ENCODE measurements at regions not wholly inside any gene's neighbourhood (a gene's known extent, or its start where the extent isn't known, plus 50 kb on each side); places are given as distances from the start of the nearest gene placed in this dataset.
A peak's percentile ranks its signal among the peaks of the same experiment; 100 is the strongest.

GRCh38 chr6:122154155-122154554 lies 245.3 kb upstream of the HSF2 start:
- H3K4ac ChIP-seq (ENCODE audit: low read depth, low read length): no peak overlapping the region
- H3T11ph ChIP-seq (ENCODE audit: low read length): no peak overlapping the region
- no peak overlapping the region; a peak in 2 of 5 replicates for H3K4me3 Mint-ChIP-seq
- no peak overlapping the region for H2BK20ac ChIP-seq (ENCODE audit: low read depth, low read length, poor library complexity, severe bottlenecking)
- no peak overlapping the region for H2BK15ac ChIP-seq (ENCODE audit: low read depth, low read length)
- peaks cover 3% of the 10 kb centered on the region; the same call in 1 of the 2 replicates for H3K4me1 ChIP-seq (ENCODE audit: insufficient read depth, low read length)
- no peaks in the 10 kb centered on the region for H3K79me1 ChIP-seq (ENCODE audit: insufficient read depth, low read depth, low read length, poor library complexity, severe bottlenecking)
- H3K27me3 Mint-ChIP-seq (ENCODE audit: low read depth): no peaks in the 10 kb centered on the region
- no peaks in the 10 kb centered on the region for H3K79me2 ChIP-seq (ENCODE audit: insufficient read depth, low read length)
- no peak overlapping the region for H3K14ac ChIP-seq (ENCODE audit: insufficient read depth, low read length)
- no peak for TF ChIP-seq CTCF (conservative IDR thresholded peaks at IDR 0.05)
- no peak overlapping the region for H4K5ac ChIP-seq (ENCODE audit: insufficient read length, low read depth, low read length)
- H2BK120ac ChIP-seq (ENCODE audit: low read depth, low read length, poor library complexity, severe bottlenecking): no peak overlapping the region
- no peaks in the 10 kb centered on the region for H3K23me2 ChIP-seq (ENCODE audit: insufficient read length, low read depth, low read length, poor library complexity, severe bottlenecking)
- no CpG with 5 or more reads among the region's 1 CpG for WGBS (ENCODE audit: extremely low coverage, insufficient read length, low lambda C conversion rate)
- H2BK12ac ChIP-seq (ENCODE audit: insufficient read length, low read depth, low read length): no peak overlapping the region
- H2AK5ac ChIP-seq (ENCODE audit: insufficient read length, low read length): no peak overlapping the region
- no peak overlapping the region for H4K91ac ChIP-seq (ENCODE audit: insufficient read length, low read depth, low read length)
- no peak overlapping the region for H2BK5ac ChIP-seq (ENCODE audit: insufficient read length, low read length)
- peaks cover 18 to 19% of the 10 kb centered on the region in 2 experiments for H3K4me1 Mint-ChIP-seq
- no peak overlapping the region for H2AFZ ChIP-seq (ENCODE audit: low read length)
- no peak overlapping the region for H3K4me2 ChIP-seq (ENCODE audit: insufficient read depth, insufficient read length, low read length)
- no peak for DNase-seq
- no peaks in the 10 kb centered on the region for H4K20me1 ChIP-seq (ENCODE audit: control insufficient read depth, insufficient read depth, insufficient read length)
- no peaks in the 10 kb centered on the region for H3K27me3 ChIP-seq (ENCODE audit: insufficient read depth, low read length)
- H3K27ac ChIP-seq (ENCODE audit: insufficient read length, low read depth, low read length): no peak overlapping the region
- no peak overlapping the region for H3K9ac ChIP-seq (ENCODE audit: extremely low read depth, insufficient read length, low read length)
- H4K8ac ChIP-seq (replicated peaks; ENCODE audit: insufficient read length, low read depth, low read length): no peak overlapping the region
- no peak overlapping the region for H3K23ac ChIP-seq (ENCODE audit: insufficient read length, low read depth, low read length)
- H3K27ac Mint-ChIP-seq: peak overlapping the region in 2 of 3 experiments; percentile 37 to 62; a peak in 2 of 7 replicates
- no peaks in the 10 kb centered on the region for H3K36me3 Mint-ChIP-seq (ENCODE audit: insufficient read depth in 1 of 3, low read depth in 3 of 3)
- H3K18ac ChIP-seq (ENCODE audit: insufficient read length, low read depth, low read length): no peak overlapping the region
- no peaks in the 10 kb centered on the region for H3K9me3 Mint-ChIP-seq
- no peaks in the 10 kb centered on the region for H3K9me3 ChIP-seq (ENCODE audit: control insufficient read depth, low read depth, low read length)
- no peak overlapping the region for H3K56ac ChIP-seq (ENCODE audit: insufficient read length, low read depth, low read length)

All from H9 (cell line).